ENCODE measurements at regions not wholly inside any gene's neighbourhood (a gene's known extent, or its start where the extent isn't known, plus 50 kb on each side); places are given as distances from the start of the nearest gene placed in this dataset.
A peak's percentile ranks its signal among the peaks of the same experiment; 100 is the strongest.

- no peak overlapping the region for H3K4me3 ChIP-seq (replicated peaks; ENCODE audit: low read depth, low read length)
- DNase-seq (ENCODE audit: low read depth): no peak
- no peak for TF ChIP-seq CTCF (IDR thresholded peaks at IDR 0.05; ENCODE audit: low read length, missing control alignments)
Observed at GRCh38 chr15:29343229-29343628, 73.6 kb upstream of the NSMCE3 start.

- no peak overlapping the region for H3K4me3 ChIP-seq (replicated peaks; ENCODE audit: low read depth, low read length)
- no peak for TF ChIP-seq CTCF (IDR thresholded peaks at IDR 0.05; ENCODE audit: low read length, missing control alignments)
- DNase-seq (ENCODE audit: low read depth): no peak
Observed at GRCh38 chr15:29342201-29342600, 72.6 kb upstream of the NSMCE3 start.

- H3K4me3 ChIP-seq (replicated peaks; ENCODE audit: low read depth, low read length): no peak overlapping the region
- TF ChIP-seq CTCF (IDR thresholded peaks at IDR 0.05; ENCODE audit: low read length, missing control alignments): no peak
- DNase-seq (ENCODE audit: low read depth): peak; percentile 65
Observed at GRCh38 chr15:29337156-29337959, 67.7 kb upstream of the NSMCE3 start.

GRCh38 chr15:29334544-29334943 is 64.9 kb upstream of the NSMCE3 start:
- H3K4me3 ChIP-seq (replicated peaks; ENCODE audit: low read depth, low read length): no peak overlapping the region
- TF ChIP-seq CTCF (IDR thresholded peaks at IDR 0.05; ENCODE audit: low read length, missing control alignments): no peak
- DNase-seq (ENCODE audit: low read depth): no peak

- no peak for TF ChIP-seq CTCF (IDR thresholded peaks at IDR 0.05; ENCODE audit: low read length, missing control alignments)
- DNase-seq (ENCODE audit: low read depth): no peak
- H3K4me3 ChIP-seq (replicated peaks; ENCODE audit: low read depth, low read length): no peak overlapping the region
Observed at GRCh38 chr15:29333261-29333660, 63.6 kb upstream of the NSMCE3 start.

- no peak for TF ChIP-seq CTCF (IDR thresholded peaks at IDR 0.05; ENCODE audit: low read length, missing control alignments)
- no peak for DNase-seq (ENCODE audit: low read depth)
- H3K4me3 ChIP-seq (replicated peaks; ENCODE audit: low read depth, low read length): no peak overlapping the region
Observed at GRCh38 chr15:29331669-29332068, 62.0 kb upstream of the NSMCE3 start.

- no peak for TF ChIP-seq CTCF (IDR thresholded peaks at IDR 0.05; ENCODE audit: low read length, missing control alignments)
- DNase-seq (ENCODE audit: low read depth): no peak
- no peak overlapping the region for H3K4me3 ChIP-seq (replicated peaks; ENCODE audit: low read depth, low read length)
Observed at GRCh38 chr15:29331071-29331470, 61.4 kb upstream of the NSMCE3 start.

Measured in fibroblast of pulmonary artery (primary cell).